ENCODE measurements at regions not wholly inside any gene's neighbourhood (a gene's known extent, or its start where the extent isn't known, plus 50 kb on each side); places are given as distances from the start of the nearest gene placed in this dataset.
A peak's percentile ranks its signal among the peaks of the same experiment; 100 is the strongest.

GRCh38 chr16:6106061-6106460, 1008.5 kb upstream of the EEF2KMT start:
- no peak for DNase-seq

GRCh38 chr16:6105115-6105514, 1007.5 kb upstream of the EEF2KMT start:
- DNase-seq, result no peak

DNA sequence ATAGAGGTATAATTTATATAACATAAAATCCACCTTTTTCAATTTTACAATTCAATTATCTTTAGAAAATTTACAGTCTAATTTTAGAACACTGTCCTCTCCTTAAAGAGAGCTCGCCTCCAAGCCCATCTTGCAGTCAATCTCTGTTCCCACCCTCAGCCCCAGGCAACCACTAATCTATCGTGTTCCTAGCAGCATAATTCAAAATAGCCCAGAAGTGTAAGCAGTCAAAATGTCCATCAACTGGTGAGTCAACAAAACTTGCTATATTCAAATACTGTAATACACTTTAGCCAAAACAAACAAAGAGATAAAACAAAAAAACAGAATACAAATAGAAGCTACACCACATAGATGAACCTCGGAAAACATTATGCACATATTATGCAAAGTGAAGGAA, 1006.8 kb upstream of the EEF2KMT start:
- no peak for DNase-seq

DNA sequence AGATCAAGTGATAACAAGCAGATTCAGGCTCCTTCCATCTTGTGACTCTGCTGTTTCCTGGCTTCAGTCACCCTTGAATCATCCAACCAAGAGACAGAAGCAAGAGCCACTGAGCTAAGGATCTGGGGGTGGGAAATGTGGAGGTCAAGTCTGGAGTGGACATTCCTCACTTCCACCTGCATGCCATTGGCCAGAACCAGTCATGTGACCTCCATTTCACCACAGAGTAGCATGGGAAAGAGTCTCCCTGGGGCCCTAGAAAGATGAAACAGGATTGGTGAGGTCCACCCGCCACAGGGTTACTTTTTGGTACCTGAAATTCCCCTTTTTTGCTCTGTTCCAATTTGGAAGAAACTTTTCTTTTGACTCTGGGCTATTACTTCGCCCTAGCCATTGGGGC, 1006.0 kb upstream of the EEF2KMT start:
- no peak for DNase-seq

- no peak for DNase-seq
Measured at GRCh38 chr16:6099102-6099501, 1001.5 kb upstream of the EEF2KMT start.

DNA sequence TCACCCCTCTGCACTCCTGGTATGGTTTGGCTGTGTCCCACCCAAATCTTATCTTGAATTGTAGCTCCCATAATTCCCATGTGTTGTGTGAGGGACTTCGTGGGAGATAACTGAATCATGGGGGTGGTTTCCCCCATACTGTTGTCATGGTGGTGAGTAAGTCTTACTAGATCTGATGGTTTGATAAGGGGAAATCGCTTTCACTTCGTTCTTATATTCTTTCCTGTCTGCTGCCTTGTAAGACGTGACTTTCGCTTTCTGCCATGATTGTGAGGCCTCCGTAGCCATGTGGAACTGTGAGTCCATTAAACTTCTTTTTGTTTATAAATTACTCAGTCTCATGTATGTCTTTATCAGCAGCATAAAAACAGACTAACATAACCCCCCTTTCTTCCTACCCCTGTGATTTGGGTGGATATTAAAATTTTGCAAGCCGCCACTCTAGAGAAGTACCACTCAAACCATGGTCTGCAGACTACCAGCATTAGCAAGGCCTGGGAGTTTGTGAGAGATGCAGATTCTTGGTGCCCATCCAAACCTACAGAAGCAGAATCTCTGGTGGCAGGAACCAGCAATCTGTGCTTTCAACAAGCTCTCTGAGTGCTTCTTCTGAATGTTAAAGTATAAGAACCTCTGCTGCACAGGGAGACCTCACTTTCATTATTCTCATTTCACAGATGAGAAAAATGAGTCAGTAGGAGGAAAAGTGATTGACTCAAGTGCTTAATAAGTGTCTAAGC, 999.5 kb upstream of the EEF2KMT start:
- DNase-seq, result no peak

GRCh38 chr16:6095414-6095813, 997.8 kb upstream of the EEF2KMT start:
- DNase-seq, result no peak

GRCh38 chr16:6091021-6091420, 993.4 kb upstream of the EEF2KMT start:
- DNase-seq, result no peak

DNA sequence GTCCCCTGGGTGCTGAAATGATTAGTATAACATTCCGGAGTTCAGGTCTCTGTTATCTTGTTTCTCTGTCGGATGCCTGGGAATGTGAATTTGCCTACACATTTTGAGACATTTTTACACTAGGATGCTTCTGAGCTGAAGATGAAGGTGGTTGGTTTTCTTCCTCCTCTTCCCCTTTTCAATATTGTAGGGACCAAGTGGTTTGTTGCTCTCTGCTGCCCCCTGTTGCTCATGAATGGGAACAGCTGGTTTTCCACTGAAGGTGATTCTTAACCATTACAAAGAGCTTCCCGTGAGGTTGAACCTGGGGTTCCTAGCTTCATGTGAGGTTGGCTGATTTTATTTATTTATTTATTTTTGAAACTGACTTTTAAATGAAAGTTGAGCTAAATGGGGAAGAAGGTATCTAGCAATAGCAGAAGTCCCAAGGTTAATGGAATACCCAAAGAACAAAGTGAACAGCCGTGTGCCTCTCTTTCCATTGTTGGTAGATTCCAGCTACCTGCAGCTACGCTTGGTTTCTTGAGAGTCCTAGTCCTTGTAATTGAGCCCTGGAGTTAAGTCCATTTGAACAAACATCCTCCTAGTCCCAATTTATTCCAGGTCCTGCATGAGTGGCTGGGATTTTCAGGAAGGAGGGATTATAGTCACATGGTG, 983.9 kb upstream of the EEF2KMT start:
- peak; percentile 29 for DNase-seq

- DNase-seq, result no peak
Measured at GRCh38 chr16:6076631-6077030, 979.0 kb upstream of the EEF2KMT start.

- no peak for DNase-seq
Measured at GRCh38 chr16:6068063-6068462, 970.5 kb upstream of the EEF2KMT start.

GRCh38 chr16:6066652-6067051, 969.1 kb upstream of the EEF2KMT start:
- DNase-seq, result no peak

DNA sequence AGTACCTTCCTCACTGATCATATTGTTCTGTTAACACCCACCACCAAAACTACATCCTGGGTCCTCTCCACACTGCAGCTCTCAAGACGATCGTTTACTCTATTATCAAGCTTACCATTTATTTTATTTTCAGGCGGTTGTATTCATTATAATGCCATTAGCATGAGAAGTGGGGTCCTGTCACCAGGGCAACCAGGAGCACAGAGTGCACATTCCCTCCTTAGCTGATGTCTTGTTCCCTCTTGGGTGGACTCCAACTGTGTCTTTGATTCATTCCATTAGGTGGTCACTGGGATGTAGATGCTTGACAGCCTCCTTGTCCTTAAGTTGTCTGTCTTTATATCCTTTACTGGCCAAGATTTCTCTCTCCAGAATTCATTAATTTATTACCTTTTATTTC, 965.9 kb upstream of the EEF2KMT start:
- DNase-seq, result no peak

- no peak for DNase-seq
Measured at GRCh38 chr16:6059671-6060070, 962.1 kb upstream of the EEF2KMT start.

DNA sequence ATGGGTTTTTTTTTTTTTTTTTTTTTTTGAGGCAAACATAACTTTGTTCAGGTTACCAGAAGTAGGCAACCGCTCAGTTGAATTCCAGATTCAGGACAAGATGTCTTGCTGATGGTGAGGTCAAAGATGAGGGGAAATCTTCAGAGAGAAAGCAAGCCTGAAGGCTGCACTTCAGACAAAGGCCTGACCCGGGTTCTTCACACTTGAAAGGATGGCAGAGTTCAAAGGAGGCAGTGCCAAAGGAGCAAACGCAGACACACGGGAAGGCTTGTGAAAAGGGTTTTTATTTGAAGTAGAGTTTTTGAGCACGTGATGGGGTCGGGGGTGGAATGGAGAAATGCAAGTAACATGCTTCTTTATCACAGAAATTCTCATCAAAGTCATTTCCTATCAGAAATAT, 960.2 kb upstream of the EEF2KMT start:
- DNase-seq, result no peak

DNA sequence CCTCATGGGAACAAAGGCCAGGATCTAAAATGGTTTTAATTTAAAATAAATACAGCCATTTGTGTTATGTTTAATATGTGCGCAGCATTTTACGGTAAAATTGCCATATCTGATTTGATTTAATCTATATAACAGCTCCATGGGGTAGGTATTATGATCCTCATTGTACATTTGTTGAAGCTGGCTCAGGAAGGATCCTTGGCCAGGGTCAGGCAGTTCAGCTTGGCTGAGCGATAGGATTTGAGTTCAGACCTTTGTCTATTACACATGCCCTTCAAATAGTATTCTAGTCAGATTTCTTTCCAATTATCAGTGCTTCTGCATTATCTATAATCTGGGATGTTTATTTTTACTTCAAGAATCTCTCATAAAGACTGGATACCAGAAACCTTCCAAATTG, 950.4 kb upstream of the EEF2KMT start:
- no peak for DNase-seq

DNA sequence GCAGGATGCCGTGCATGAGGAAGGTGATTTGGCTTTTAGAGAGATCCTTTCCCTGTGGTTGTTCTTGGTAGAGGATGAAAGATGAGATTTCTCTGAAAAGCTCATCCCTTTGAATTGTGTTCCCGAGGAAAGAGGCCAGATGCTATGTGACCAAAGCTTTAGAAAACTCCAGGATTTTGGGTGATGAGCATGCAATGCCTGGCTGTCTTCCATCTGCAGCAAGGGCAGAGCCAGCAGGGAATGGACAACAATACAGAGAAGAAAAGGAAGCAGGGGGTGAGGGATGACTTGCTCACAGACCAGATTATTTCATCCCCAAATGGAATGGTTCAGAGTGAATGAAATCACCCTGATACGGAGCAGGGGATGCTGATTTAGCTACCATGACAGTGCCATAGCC, 949.7 kb upstream of the EEF2KMT start:
- no peak for DNase-seq

GRCh38 chr16:6038941-6039645, 941.5 kb upstream of the EEF2KMT start:
- DNase-seq, result no peak

DNA sequence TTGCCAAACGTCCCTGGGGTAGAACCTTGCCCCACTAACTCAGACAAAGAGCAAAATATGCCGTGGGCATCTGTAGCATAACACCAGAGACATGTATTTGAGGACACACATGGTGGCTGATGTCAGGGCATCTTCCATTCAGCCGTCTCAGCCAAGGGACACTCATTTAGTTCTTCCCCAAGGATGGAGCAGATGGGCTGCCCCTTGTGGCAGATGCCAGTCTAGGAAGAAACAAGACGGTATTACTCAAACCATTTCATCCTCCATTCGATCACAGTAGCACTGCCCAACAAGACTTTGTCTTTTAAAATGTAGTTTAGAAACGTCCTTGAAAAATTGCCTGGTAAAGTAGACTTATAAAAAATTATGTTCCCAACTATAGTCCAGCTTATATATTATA, 937.6 kb upstream of the EEF2KMT start:
- no peak for DNase-seq

DNA sequence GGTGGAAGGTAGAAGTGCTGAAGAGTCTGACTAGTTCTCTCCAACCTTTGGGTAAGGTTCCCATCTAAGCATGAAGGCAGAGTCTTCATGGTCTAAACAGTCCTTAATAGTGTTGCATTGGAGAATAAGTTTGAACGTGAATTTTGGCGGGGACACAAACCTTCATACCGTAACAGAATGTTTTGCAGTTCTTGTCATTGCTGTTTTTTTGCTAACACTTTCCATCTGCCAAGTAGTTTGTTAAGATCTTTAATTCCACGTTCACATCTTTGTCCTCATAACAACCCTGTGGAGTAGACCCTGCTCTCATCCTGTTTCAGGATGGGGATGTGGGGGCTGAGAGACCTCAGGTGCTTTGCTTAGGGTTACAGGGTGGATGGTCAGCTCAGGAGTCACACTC, 936.9 kb upstream of the EEF2KMT start:
- DNase-seq, result no peak

DNA sequence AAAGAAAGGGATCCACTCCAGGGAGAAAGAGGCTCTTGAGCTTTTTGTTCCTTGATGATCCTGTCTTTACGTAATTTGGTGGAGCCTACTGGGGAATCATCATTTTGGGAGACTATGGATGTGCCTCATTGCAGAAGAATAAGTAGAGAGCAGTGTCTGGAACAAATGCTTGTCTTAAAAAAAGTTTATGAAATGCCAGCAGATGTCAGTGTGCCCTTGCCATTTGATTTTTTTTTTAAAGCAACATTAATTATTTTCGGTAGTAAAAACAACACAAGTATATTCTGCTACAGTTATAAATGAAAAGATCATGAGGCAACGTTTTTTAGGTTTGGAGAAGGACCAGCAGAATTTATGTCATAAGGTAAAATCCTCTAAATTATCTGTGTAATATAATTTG, 934.8 kb upstream of the EEF2KMT start:
- DNase-seq, result no peak

GRCh38 chr16:6031567-6031966, 934.0 kb upstream of the EEF2KMT start:
- no peak for DNase-seq

DNA sequence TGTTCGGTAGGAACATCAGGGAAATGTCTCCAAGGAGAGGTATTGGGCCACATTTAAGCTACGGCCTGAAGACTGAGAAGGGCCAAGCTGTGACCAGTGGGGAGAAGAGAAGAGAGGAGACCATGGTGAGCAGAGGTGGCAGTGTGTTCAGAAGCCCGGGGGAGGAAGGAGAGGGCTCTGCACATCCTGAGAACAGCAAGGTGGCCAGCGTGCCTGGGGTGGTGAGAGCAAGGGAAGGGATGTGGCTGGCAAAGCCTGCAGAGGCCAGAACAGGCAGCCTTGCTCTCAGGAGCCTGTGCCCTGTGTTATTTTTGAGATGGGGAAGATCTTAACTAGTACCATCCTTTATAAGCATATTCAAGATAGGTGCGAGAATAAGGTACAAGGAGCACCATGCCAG, 933.5 kb upstream of the EEF2KMT start:
- no peak for DNase-seq

GRCh38 chr16:6027733-6028132, 930.1 kb upstream of the EEF2KMT start:
- no peak for DNase-seq

Measured in suppressor macrophage treated with lipopolysaccharide for 4 hours (primary cell).